ENCODE measurements at regions not wholly inside any gene's neighbourhood (a gene's known extent, or its start where the extent isn't known, plus 50 kb on each side); places are given as distances from the start of the nearest gene placed in this dataset.
A peak's percentile ranks its signal among the peaks of the same experiment; 100 is the strongest.

- DNase-seq (ENCODE audit: low spot score): peak; percentile 61
Observed at GRCh38 chr6:101296169-101296960, 97.1 kb upstream of the GRIK2 start.

GRCh38 chr6:101302593-101302992, 90.9 kb upstream of the GRIK2 start:
- DNase-seq (ENCODE audit: low spot score): no peak

GRCh38 chr6:101303495-101303894, 90.0 kb upstream of the GRIK2 start:
- no peak for DNase-seq (ENCODE audit: low spot score)

GRCh38 chr6:101312652-101313051, 80.9 kb upstream of the GRIK2 start:
- no peak for DNase-seq (ENCODE audit: low spot score)

- DNase-seq (ENCODE audit: low spot score): no peak
Observed at GRCh38 chr6:101322921-101323320, 70.6 kb upstream of the GRIK2 start.

GRCh38 chr6:101326411-101326810, 67.1 kb upstream of the GRIK2 start:
- no peak for DNase-seq (ENCODE audit: low spot score)

GRCh38 chr6:101341926-101342325, 51.6 kb upstream of the GRIK2 start:
- DNase-seq (ENCODE audit: low spot score): no peak
